HG03442 (cell line): ENCODE measurements at regions not wholly inside any gene's neighbourhood (a gene's known extent, or its start where the extent isn't known, plus 50 kb on each side); places are given as distances from the start of the nearest gene placed in this dataset.

Experiments
- ATAC-seq: cut with Tn5 transposase; IDR thresholded peaks from one replicate; pipeline ENCODE4 v1.9.1; 2021; ENCODE audit warnings: mild to moderate bottlenecking, moderate library complexity; ENCODE audit not compliant: unreplicated experiment

- ATAC-seq: no peak
These were observed 130.9 kb upstream of the BLID start for GRCh38 chr11:122246874-122247273.

- no peak for ATAC-seq
These were observed 126.7 kb upstream of the BLID start for GRCh38 chr11:122242731-122243130.

- no peak for ATAC-seq
These were observed 125.6 kb upstream of the BLID start for GRCh38 chr11:122241566-122241965.

- ATAC-seq: no peak
These were observed 124.6 kb upstream of the BLID start for GRCh38 chr11:122240638-122241037.

- no peak for ATAC-seq
These were observed 119.6 kb upstream of the BLID start for GRCh38 chr11:122235615-122236014.

GRCh38 chr11:122234780-122235179, 118.8 kb upstream of the BLID start:
- no peak for ATAC-seq

- no peak for ATAC-seq
These were observed 118.2 kb upstream of the BLID start for GRCh38 chr11:122234257-122234656.

- ATAC-seq: no peak
These were observed 117.0 kb upstream of the BLID start for GRCh38 chr11:122232985-122233384.

GRCh38 chr11:122230385-122230755, 114.4 kb upstream of the BLID start:
- no peak for ATAC-seq

- ATAC-seq: no peak
These were observed 113.7 kb upstream of the BLID start for GRCh38 chr11:122229481-122230384.

GRCh38 chr11:122229078-122229477, 113.1 kb upstream of the BLID start:
- no peak for ATAC-seq

- no peak for ATAC-seq
These were observed 110.9 kb upstream of the BLID start for GRCh38 chr11:122226810-122227379.

GRCh38 chr11:122224867-122225266, 108.9 kb upstream of the BLID start:
- no peak for ATAC-seq

GRCh38 chr11:122220321-122220720, 104.3 kb upstream of the BLID start:
- ATAC-seq: no peak

GRCh38 chr11:122219791-122220190, 103.8 kb upstream of the BLID start:
- no peak for ATAC-seq

- peak; percentile 76 for ATAC-seq
These were observed 99.4 kb upstream of the BLID start for GRCh38 chr11:122215244-122215992.

GRCh38 chr11:122214567-122214966, 98.6 kb upstream of the BLID start:
- no peak for ATAC-seq

- ATAC-seq: no peak
These were observed 98.1 kb upstream of the BLID start for GRCh38 chr11:122214080-122214479.

GRCh38 chr11:122213171-122213570, 97.2 kb upstream of the BLID start:
- no peak for ATAC-seq

GRCh38 chr11:122210367-122210997, 94.5 kb upstream of the BLID start:
- no peak for ATAC-seq

GRCh38 chr11:122209619-122210366, 93.8 kb upstream of the BLID start:
- ATAC-seq: no peak
